H1 (cell line): ENCODE measurements at regions not wholly inside any gene's neighbourhood (a gene's known extent, or its start where the extent isn't known, plus 50 kb on each side); places are given as distances from the start of the nearest gene placed in this dataset.

Experiments
- CTCF ChIA-PET: fragments of 300-600 bp; sonication (Branson Sonifier 250); formaldehyde crosslinking; loops from one replicate; lab custom pipeline; 2021; ENCODE audit not compliant: partially characterized antibody; lab: Charles Lee
- POLR2A ChIA-PET: fragments of 300-600 bp; sonication (Branson Sonifier 250); formaldehyde crosslinking; loops from one replicate; lab custom pipeline; 2021; ENCODE audit warnings: inconsistent platforms; ENCODE audit not compliant: partially characterized antibody; lab: Charles Lee
- DNase-seq, 2 experiments: peaks; one replicate each; pipeline versions ENCODE4 v3.0.0 to v3.0.0-alpha.2; 2010 to 2022; ENCODE audit warnings: low spot score in 2 of 2, low read depth in 1 of 2, mixed read lengths in 1 of 2
- FAIRE-seq: peaks from 2 replicates; lab custom pipeline; 2011; peaks lifted over from hg19 to GRCh38; lab: Jason Lieb, UNC
- H2AFZ ChIP-seq: 2 replicates; pipeline ENCODE4 v1.8.1; 2012; ENCODE audit warnings: low read length, inconsistent platforms
- H2AK5ac ChIP-seq: 2 replicates; pipeline ENCODE4 v1.6.1; 2013; ENCODE audit warnings: low read depth, low read length
- H2BK120ac ChIP-seq: replicated peaks from 2 replicates; pipeline ENCODE3; 2013; ENCODE audit warnings: low read depth, low read length, inconsistent platforms
- H2BK12ac ChIP-seq: 2 replicates; pipeline ENCODE4 v1.6.1; 2013; ENCODE audit warnings: low read depth, low read length
- H2BK15ac ChIP-seq: 2 replicates; pipeline ENCODE4 v1.6.1; 2013; ENCODE audit warnings: low read length
- H2BK20ac ChIP-seq: 2 replicates; pipeline ENCODE4 v1.6.1; 2013; ENCODE audit warnings: low read length
- H2BK5ac ChIP-seq: 2 replicates; pipeline ENCODE4 v1.6.1; 2013; ENCODE audit warnings: low read depth, low read length
- H3K14ac ChIP-seq: 2 replicates; pipeline ENCODE4 v1.6.1; 2013; ENCODE audit warnings: inconsistent platforms; ENCODE audit not compliant: insufficient read length
- H3K18ac ChIP-seq: 2 replicates; pipeline ENCODE4 v1.6.1; 2013; ENCODE audit warnings: low read length; ENCODE audit errors: extremely low read depth
- H3K23ac ChIP-seq: 2 replicates; pipeline ENCODE4 v1.6.1; 2013; ENCODE audit warnings: inconsistent platforms; ENCODE audit not compliant: insufficient read length
- H3K23me2 ChIP-seq: 2 replicates; pipeline ENCODE4 v1.6.1; 2013; ENCODE audit warnings: low read depth, low read length
- H3K27ac ChIP-seq: 2 replicates; pipeline ENCODE4 v1.6.1; 2011; ENCODE audit warnings: low read depth, low read length, inconsistent platforms
- H3K27me3 ChIP-seq, 4 experiments: replicated peaks in 1 of 4; 1 replicate in 1 of 4; 2 replicates in 3 of 4; pipeline versions ENCODE4 v1.6.1 to v1.8.1; 2011 to 2013; ENCODE audit warnings: low read length in 3 of 4, mild to moderate bottlenecking in 3 of 4, inconsistent platforms in 2 of 4, mixed read lengths in 2 of 4, moderate library complexity in 1 of 4; ENCODE audit not compliant: control insufficient read depth in 3 of 4, insufficient read depth in 3 of 4; ENCODE audit errors: extremely low read depth in 1 of 4
- H3K36me3 ChIP-seq, 4 experiments: 2 replicates each; pipeline versions ENCODE4 v1.6.1 to v1.8.1; 2011 to 2013; ENCODE audit warnings: mild to moderate bottlenecking in 4 of 4, low read length in 3 of 4, moderate library complexity in 2 of 4, control low read depth in 1 of 4, inconsistent platforms in 1 of 4; ENCODE audit not compliant: insufficient read depth in 4 of 4, control insufficient read depth in 2 of 4
- H3K4ac ChIP-seq: replicated peaks from 2 replicates; pipeline ENCODE3; 2013; ENCODE audit warnings: low read length, low read depth, mixed read lengths, inconsistent platforms; ENCODE audit not compliant: insufficient read length
- H3K4me1 ChIP-seq, 4 experiments: replicated peaks in 1 of 4; 1 replicate in 1 of 4; 2 replicates in 3 of 4; pipeline versions ENCODE4 v1.6.1 to v1.8.1; 2011 to 2013; ENCODE audit warnings: low read length in 3 of 4, inconsistent platforms in 2 of 4, mixed read lengths in 1 of 4; ENCODE audit not compliant: insufficient read depth in 4 of 4, control insufficient read depth in 3 of 4
- H3K4me2 ChIP-seq, 2 experiments: 2 replicates each; pipeline versions ENCODE4 v1.6.1 to v1.8.1; 2011 to 2013; ENCODE audit warnings: low read depth in 2 of 2, low read length in 2 of 2, control low read depth in 1 of 2, inconsistent platforms in 1 of 2, mild to moderate bottlenecking in 1 of 2; ENCODE audit not compliant: insufficient read depth in 1 of 2
- H3K4me3 ChIP-seq, 4 experiments: fragments of 200-600, 300-600 bp in 1 of 4; sonication (generic), shearing (Covaris generic), sonication (Bioruptor Twin) in 1 of 4; 2 replicates each; pipeline versions ENCODE4 v1.5.1 to v1.8.1; 2011 to 2016; ENCODE audit warnings: low read length in 4 of 4, low read depth in 3 of 4, control low read depth in 2 of 4, inconsistent platforms in 2 of 4, mild to moderate bottlenecking in 2 of 4, mixed read lengths in 1 of 4, moderate library complexity in 1 of 4; ENCODE audit not compliant: insufficient read depth in 2 of 4; ENCODE audit errors: extremely low read depth in 1 of 4
- H3K56ac ChIP-seq: replicated peaks from 2 replicates; pipeline ENCODE3; 2013; ENCODE audit warnings: low read depth, mild to moderate bottlenecking, mixed read lengths, low read length, inconsistent platforms; ENCODE audit not compliant: insufficient read length
- H3K79me1 ChIP-seq: 2 replicates; pipeline ENCODE4 v1.6.1; 2013; ENCODE audit warnings: low read depth, low read length, control low read depth
- H3K79me2 ChIP-seq, 2 experiments: 2 replicates each; pipeline versions ENCODE4 v1.6.1 to v1.8.1; 2012 to 2013; ENCODE audit warnings: low read length in 2 of 2, mild to moderate bottlenecking in 2 of 2, inconsistent platforms in 1 of 2; ENCODE audit not compliant: insufficient read depth in 2 of 2, control insufficient read depth in 1 of 2
- H3K9ac ChIP-seq, 4 experiments: replicated peaks in 1 of 4; 1 replicate in 1 of 4; 2 replicates in 3 of 4; pipeline versions ENCODE4 v1.6.1 to v1.8.1; 2011 to 2013; ENCODE audit warnings: low read depth in 3 of 4, low read length in 3 of 4, control low read depth in 2 of 4, mild to moderate bottlenecking in 2 of 4, moderate library complexity in 2 of 4, inconsistent platforms in 1 of 4; ENCODE audit errors: extremely low read depth in 1 of 4
- H3K9me3 ChIP-seq, 2 experiments: 2 replicates each; pipeline versions ENCODE4 v1.6.1 to v1.8.1; 2012 to 2013; ENCODE audit warnings: mild to moderate bottlenecking in 2 of 2, moderate library complexity in 2 of 2, control low read depth in 1 of 2, inconsistent platforms in 1 of 2, low read depth in 1 of 2, low read length in 1 of 2, mixed read lengths in 1 of 2; ENCODE audit not compliant: insufficient read depth in 2 of 2
- H4K20me1 ChIP-seq, 2 experiments: replicated peaks in 1 of 2; 2 replicates each; pipeline versions ENCODE3 to v1.8.1; 2011 to 2013; ENCODE audit warnings: inconsistent platforms in 2 of 2, low read length in 2 of 2, mild to moderate bottlenecking in 1 of 2; ENCODE audit not compliant: insufficient read depth in 2 of 2, control insufficient read depth in 1 of 2
- H4K5ac ChIP-seq: 2 replicates; pipeline ENCODE4 v1.6.1; 2013; ENCODE audit warnings: low read length, low read depth, mixed read lengths, inconsistent platforms; ENCODE audit not compliant: insufficient read length
- H4K8ac ChIP-seq: 2 replicates; pipeline ENCODE4 v1.8.0; 2013; ENCODE audit warnings: mild to moderate bottlenecking, moderate library complexity, low read length, inconsistent platforms; ENCODE audit not compliant: insufficient read depth; ENCODE audit errors: extremely low read depth
- H4K91ac ChIP-seq: replicated peaks from 2 replicates; pipeline ENCODE3; 2013; ENCODE audit warnings: low read length, mixed read lengths, inconsistent platforms; ENCODE audit not compliant: insufficient read length
- CHD1 ChIP-seq: IDR thresholded peaks from 2 replicates; pipeline ENCODE4 v1.6.1; 2012; ENCODE audit warnings: low read depth, low read length, improper control_type of control experiment
- TBP ChIP-seq: IDR thresholded peaks from 2 replicates; pipeline ENCODE4 v1.6.1; 2011; ENCODE audit warnings: low read depth, low read length, improper control_type of control experiment
- WGBS, 2 experiments: shearing (Covaris generic) in 1 of 2; methylation state at CpG; one replicate each; pipeline versions ENCODE4 v1.1.6 to v1.1.7; 2013 to 2015; ENCODE audit warnings: low lambda C conversion rate in 2 of 2, mixed read lengths in 2 of 2, inconsistent platforms in 1 of 2, low coverage in 1 of 2, missing lambda C conversion rate in 1 of 2; ENCODE audit not compliant: insufficient replicate concordance in 2 of 2, insufficient coverage in 1 of 2, insufficient read length in 1 of 2; ENCODE audit errors: extremely low coverage in 1 of 2, missing lambda C conversion rate in 1 of 2; 5-methylcytosine and 5-hydroxymethylcytosine counted together

DNA sequence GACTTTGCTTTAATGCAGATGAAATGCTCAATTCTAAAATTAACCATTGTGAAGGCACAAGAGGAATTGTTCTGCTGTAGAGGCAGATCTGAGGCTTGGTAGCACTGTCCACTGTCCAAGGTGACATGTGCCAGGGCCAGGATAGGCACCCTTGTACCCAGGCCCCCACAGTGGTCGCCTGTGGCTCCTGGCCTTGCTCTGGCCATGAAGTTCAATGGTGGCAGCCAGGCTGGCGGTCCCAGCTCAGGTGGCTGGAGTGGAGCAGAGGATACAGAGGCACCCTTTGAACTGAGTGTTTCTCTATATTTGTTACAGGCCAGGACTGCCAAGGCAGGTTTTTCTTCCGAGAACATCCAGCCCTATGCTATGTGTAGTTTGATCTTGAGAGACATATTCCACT, 102.6 kb downstream of the PTGS2 start:
- no peak for DNase-seq
- Histone ChIP-seq H3K23me2 (no peaks in the 10 kb centered on the region), H2AFZ (no peak overlapping the region), H3K4me3 (no peak overlapping the region), H2BK120ac (no peak overlapping the region), H3K79me1 (no peaks in the 10 kb centered on the region), H3K9ac (no peak overlapping the region), H3K27me3 (no peaks in the 10 kb centered on the region), H2AK5ac (no peak overlapping the region), H3K4ac (no peak overlapping the region), H4K20me1 (no peaks in the 10 kb centered on the region), H2BK20ac (no peak overlapping the region), H3K18ac (no peak overlapping the region), H3K56ac (no peak overlapping the region), H3K79me2 (no peaks in the 10 kb centered on the region), H3K14ac (no peak overlapping the region), H4K5ac (no peak overlapping the region), H3K36me3 (no peaks in the 10 kb centered on the region), H3K23ac (no peak overlapping the region), H3K4me2 (no peak overlapping the region), H2BK12ac (no peak overlapping the region), H4K8ac (no peak overlapping the region), H2BK5ac (no peak overlapping the region), H4K91ac (no peak overlapping the region), H3K4me1 (no peaks in the 10 kb centered on the region), H3K9me3 (no peaks in the 10 kb centered on the region), H2BK15ac (no peak overlapping the region), H3K27ac (no peak overlapping the region)
- TF ChIP-seq CHD1 (no peak), TBP (no peak)
- 93% methylated on average over 3 of the region's 3 CpGs; no CpG with 5 or more reads in 1 of the 2 experiments for WGBS, 2 experiments
- ChIA-PET POLR2A (no interaction called here), CTCF (no interaction called here)
- FAIRE-seq = no peak
